Upper lobe of right lung (tissue), 1 donor: ENCODE measurements at regions not wholly inside any gene's neighbourhood (a gene's known extent, or its start where the extent isn't known, plus 50 kb on each side); places are given as distances from the start of the nearest gene placed in this dataset.

ENCODE experiments used
- ATAC-seq: fragments of 200-7000 bp; cut with Tn5 transposase; one replicate; pipeline ENCODE4 v1.9.1; 2020; ENCODE audit warnings: mild to moderate bottlenecking, moderate library complexity
- DNase-seq: peaks from one replicate; pipeline ENCODE4 v3.0.0-alpha.2; 2020
- H3K27ac ChIP-seq: fragments of 200-600 bp; one replicate; pipeline ENCODE4 v1.8.0; 2022
- H3K27me3 ChIP-seq: fragments of 200-600 bp; one replicate; pipeline ENCODE4 v1.8.0; 2022; ENCODE audit warnings: mild to moderate bottlenecking
- H3K36me3 ChIP-seq: fragments of 200-600 bp; one replicate; pipeline ENCODE4 v1.8.0; 2022
- H3K4me1 ChIP-seq: fragments of 200-600 bp; one replicate; pipeline ENCODE4 v1.8.0; 2022
- H3K4me3 ChIP-seq: fragments of 200-600 bp; one replicate; pipeline ENCODE4 v1.8.0; 2022; ENCODE audit warnings: mild to moderate bottlenecking
- H3K9me3 ChIP-seq: fragments of 200-600 bp; one replicate; pipeline ENCODE4 v1.8.0; 2022
- CTCF ChIP-seq: fragments of 200-600 bp; IDR thresholded peaks from one replicate; pipeline ENCODE4 v1.8.0; 2022; ENCODE audit warnings: antibody characterized with exemption
- intact Hi-C: fragments of 100-400 bp; cut with DNase I; formaldehyde crosslinking; loops from one replicate; pipeline ENCODE4 v1.11.0; 2022
- donor health status: DM: no; HTN: yes; CAD: no; lungs with severe emphysema.

GRCh38 chr10:33553748-33554571 is 219.5 kb upstream of the NRP1 start:
- Histone ChIP-seq H3K9me3 (no peaks in the 10 kb centered on the region), H3K27ac (no peak overlapping the region), H3K4me1 (no peaks in the 10 kb centered on the region), H3K4me3 (no peak overlapping the region), H3K27me3 (no peaks in the 10 kb centered on the region), H3K36me3 (no peaks in the 10 kb centered on the region)
- intact Hi-C loops = no loop called here
- DNase-seq = no peak
- no peak for TF ChIP-seq CTCF
- ATAC-seq = no peak

- intact Hi-C loops = no loop called here
- DNase-seq = no peak
Observed at GRCh38 chr10:33552290-33552689, 217.8 kb upstream of the NRP1 start.

GRCh38 chr10:33550811-33551210 is 216.3 kb upstream of the NRP1 start:
- DNase-seq (no peak), ATAC-seq (no peak)
- Histone ChIP-seq H3K4me1 (no peaks in the 10 kb centered on the region), H3K27ac (no peak overlapping the region), H3K27me3 (no peaks in the 10 kb centered on the region), H3K36me3 (no peaks in the 10 kb centered on the region), H3K9me3 (no peaks in the 10 kb centered on the region), H3K4me3 (no peak overlapping the region)
- intact Hi-C loops = no loop called here
- TF ChIP-seq CTCF = no peak

More at GRCh38 chr10:33552290-33552689, 217.8 kb upstream of the NRP1 start:
- H3K27ac ChIP-seq = no peak overlapping the region
- H3K36me3 ChIP-seq = no peaks in the 10 kb centered on the region
- TF ChIP-seq CTCF = no peak
- H3K9me3 ChIP-seq = no peaks in the 10 kb centered on the region
- no peak overlapping the region for H3K4me3 ChIP-seq
- no peak for ATAC-seq
- H3K27me3 ChIP-seq = no peaks in the 10 kb centered on the region
- H3K4me1 ChIP-seq = no peaks in the 10 kb centered on the region

- H3K4me1 ChIP-seq = no peaks in the 10 kb centered on the region
- H3K27me3 ChIP-seq = no peaks in the 10 kb centered on the region
- no peaks in the 10 kb centered on the region for H3K9me3 ChIP-seq
- TF ChIP-seq CTCF = no peak
- H3K36me3 ChIP-seq = no peaks in the 10 kb centered on the region
- H3K4me3 ChIP-seq = no peak overlapping the region
- no peak for DNase-seq
- ATAC-seq = no peak
- H3K27ac ChIP-seq = no peak overlapping the region
- intact Hi-C loops = no loop called here
Observed at GRCh38 chr10:33547976-33548375, 213.5 kb upstream of the NRP1 start.

- DNase-seq (no peak), ATAC-seq (no peak)
- no peaks in the 10 kb centered on the region for H3K36me3 ChIP-seq
- no peaks in the 10 kb centered on the region for H3K27me3 ChIP-seq
- TF ChIP-seq CTCF = no peak
- H3K27ac ChIP-seq = no peak overlapping the region
- H3K4me1 ChIP-seq = no peaks in the 10 kb centered on the region
- no peak overlapping the region for H3K4me3 ChIP-seq
- intact Hi-C loops = no loop called here
- H3K9me3 ChIP-seq = no peaks in the 10 kb centered on the region
Observed at GRCh38 chr10:33546031-33546430, 211.6 kb upstream of the NRP1 start.
